Neural cell (in vitro differentiated cells): ENCODE measurements at regions not wholly inside any gene's neighbourhood (a gene's known extent, or its start where the extent isn't known, plus 50 kb on each side); places are given as distances from the start of the nearest gene placed in this dataset.

Experiments
- H2AFZ ChIP-seq: fragments of 200-600, 300-800 bp; sonication (generic), shearing (Covaris generic); 2 replicates; pipeline ENCODE4 v1.6.0; 2014; ENCODE audit warnings: low read depth, mild to moderate bottlenecking, antibody characterized with exemption, low read length, moderate library complexity
- H3F3A ChIP-seq: fragments of 200-600 bp; shearing (Covaris generic); 2 replicates; pipeline ENCODE4 v1.6.1; 2016; ENCODE audit warnings: mild to moderate bottlenecking, moderate library complexity, mixed read lengths, antibody characterized with exemption, low read length; ENCODE audit not compliant: insufficient read depth, poor library complexity, severe bottlenecking
- H3K27ac ChIP-seq: fragments of 200-600, 300-800 bp; sonication (generic), shearing (Covaris generic); 2 replicates; pipeline ENCODE4 v1.5.1; 2014; ENCODE audit warnings: mild to moderate bottlenecking, low read length, moderate library complexity
- H3K27me3 ChIP-seq: fragments of 300-800, 200-600 bp; sonication (generic), shearing (Covaris generic); 2 replicates; pipeline ENCODE4 v1.6.0; 2014; ENCODE audit warnings: mild to moderate bottlenecking, low read depth, low read length, moderate library complexity; ENCODE audit not compliant: insufficient read depth
- H3K36me3 ChIP-seq: fragments of 300-800, 200-600 bp; sonication (generic), shearing (Covaris generic); 2 replicates; pipeline ENCODE4 v1.5.1; 2014; ENCODE audit warnings: mild to moderate bottlenecking, antibody characterized with exemption, low read length, moderate library complexity; ENCODE audit not compliant: insufficient read depth
- H3K4me2 ChIP-seq: fragments of 300-800, 200-600 bp; sonication (generic), shearing (Covaris generic); 2 replicates; pipeline ENCODE4 v1.6.0; 2014; ENCODE audit warnings: mild to moderate bottlenecking, low read length
- H3K4me3 ChIP-seq: fragments of 300-800, 200-600 bp; sonication (generic), shearing (Covaris generic); 2 replicates; pipeline ENCODE4 v1.5.1; 2014; ENCODE audit warnings: mild to moderate bottlenecking, low read length, moderate library complexity
- H3K79me2 ChIP-seq: fragments of 200-600 bp; shearing (Covaris generic); replicated peaks from 2 replicates; pipeline ENCODE4 v1.6.0; 2014; ENCODE audit warnings: mild to moderate bottlenecking, low read length, moderate library complexity; ENCODE audit not compliant: insufficient read depth
- H3K9ac ChIP-seq: fragments of 300-800, 200-600 bp; sonication (generic), shearing (Covaris generic); 2 replicates; pipeline ENCODE4 v1.6.1; 2016; ENCODE audit warnings: mild to moderate bottlenecking, low read length, mixed read lengths
- H3K9me2 ChIP-seq: fragments of 200-600 bp; shearing (Covaris generic); 2 replicates; pipeline ENCODE4 v1.6.1; 2016; ENCODE audit warnings: mild to moderate bottlenecking, low read length, mixed read lengths; ENCODE audit not compliant: insufficient read depth
- H3K9me3 ChIP-seq: fragments of 200-600, 300-800 bp; sonication (generic), shearing (Covaris generic); 2 replicates; pipeline ENCODE4 v1.6.1; 2016; ENCODE audit warnings: mild to moderate bottlenecking, mixed run types, low read length, moderate library complexity, mixed read lengths
- H4K20me1 ChIP-seq: fragments of 200-600 bp; shearing (Covaris generic); 2 replicates; pipeline ENCODE4 v1.6.1; 2016; ENCODE audit warnings: mild to moderate bottlenecking, mixed run types; ENCODE audit not compliant: insufficient read depth
- CTCF ChIP-seq: fragments of 450-650 bp; IDR thresholded peaks from 2 replicates; pipeline ENCODE4 v1.5.1; 2014; ENCODE audit warnings: antibody characterized with exemption, mild to moderate bottlenecking, moderate library complexity; ENCODE audit not compliant: poor library complexity, severe bottlenecking
- EP300 ChIP-seq: fragments of 450-650 bp; conservative IDR thresholded peaks from 2 replicates; pipeline ENCODE4 v1.6.1; 2014; ENCODE audit warnings: antibody characterized with exemption, mild to moderate bottlenecking, moderate library complexity; ENCODE audit not compliant: poor library complexity, severe bottlenecking
- EZH2 ChIP-seq: fragments of 200-600, 300-800 bp; shearing (Covaris generic), sonication (generic); IDR thresholded peaks from 2 replicates; pipeline ENCODE4 v1.6.1; 2014; ENCODE audit warnings: antibody characterized with exemption, low read length, borderline replicate concordance, mild to moderate bottlenecking; ENCODE audit not compliant: insufficient read depth, poor library complexity, severe bottlenecking
- MXI1 ChIP-seq: fragments of 450-650 bp; conservative IDR thresholded peaks from 2 replicates; pipeline ENCODE4 v1.6.1; 2014; ENCODE audit warnings: antibody characterized with exemption, mild to moderate bottlenecking; ENCODE audit not compliant: poor library complexity, severe bottlenecking
- POLR2AphosphoS5 ChIP-seq: IDR thresholded peaks from 2 replicates; pipeline ENCODE4 v1.6.1; 2012
- RAD21 ChIP-seq: fragments of 450-650 bp; conservative IDR thresholded peaks from 2 replicates; pipeline ENCODE4 v1.6.1; 2014; ENCODE audit warnings: antibody characterized with exemption, mild to moderate bottlenecking, moderate library complexity
- REST ChIP-seq: IDR thresholded peaks from 2 replicates; pipeline ENCODE4 v1.6.1; 2012; ENCODE audit warnings: borderline replicate concordance
- SMC3 ChIP-seq: fragments of 450-650 bp; conservative IDR thresholded peaks from 2 replicates; pipeline ENCODE4 v1.6.1; 2014; ENCODE audit warnings: antibody characterized with exemption, mild to moderate bottlenecking, moderate library complexity; ENCODE audit not compliant: poor library complexity
- TAF1 ChIP-seq: IDR thresholded peaks from 2 replicates; pipeline ENCODE4 v1.6.1; 2012; ENCODE audit warnings: low read depth

GRCh38 chr2:238728330-238729260, 119.3 kb upstream of the TWIST2 start:
- Histone ChIP-seq H3K36me3 (no peaks in the 10 kb centered on the region), H2AFZ (no peak overlapping the region), H3K27ac (no peak overlapping the region), H3K79me2 (no peaks in the 10 kb centered on the region), H3K4me2 (no peak overlapping the region), H3K9me3 (no peaks in the 10 kb centered on the region), H3K9me2 (no peaks in the 10 kb centered on the region), H4K20me1 (no peaks in the 10 kb centered on the region), H3K9ac (no peak overlapping the region), H3K27me3 (no peaks in the 10 kb centered on the region), H3F3A (no peaks in the 10 kb centered on the region), H3K4me3 (no peak overlapping the region)
- TF ChIP-seq RAD21 (no peak), TAF1 (no peak), EZH2 (no peak), MXI1 (no peak), EP300 (no peak), POLR2AphosphoS5 (no peak), CTCF (no peak), REST (no peak), SMC3 (no peak)

- Histone ChIP-seq H3F3A (no peaks in the 10 kb centered on the region), H2AFZ (no peak overlapping the region), H3K27me3 (no peaks in the 10 kb centered on the region), H3K9me2 (no peaks in the 10 kb centered on the region), H3K9ac (no peak overlapping the region), H3K79me2 (no peaks in the 10 kb centered on the region), H3K27ac (no peak overlapping the region), H3K4me3 (no peak overlapping the region), H3K9me3 (no peaks in the 10 kb centered on the region), H3K4me2 (no peak overlapping the region), H3K36me3 (no peaks in the 10 kb centered on the region), H4K20me1 (no peaks in the 10 kb centered on the region)
- TF ChIP-seq CTCF (no peak), POLR2AphosphoS5 (no peak), SMC3 (no peak), EZH2 (no peak), EP300 (no peak), REST (no peak), MXI1 (no peak), RAD21 (no peak), TAF1 (no peak)
Observed at GRCh38 chr2:238729261-238729935, 118.5 kb upstream of the TWIST2 start.
